H4 (cell line): ENCODE measurements at regions not wholly inside any gene's neighbourhood (a gene's known extent, or its start where the extent isn't known, plus 50 kb on each side); places are given as distances from the start of the nearest gene placed in this dataset.

Experiments used
- DNase-seq: peaks from one replicate; pipeline ENCODE4 v3.0.0-alpha.2; 2015; ENCODE audit warnings: low spot score

- no peak for DNase-seq
These were observed 161.3 kb downstream of the ZNF608 start for GRCh38 chr5:124584991-124585715.

- peak; percentile 86 for DNase-seq
These were observed 162.7 kb downstream of the ZNF608 start for GRCh38 chr5:124583469-124584350.

DNA sequence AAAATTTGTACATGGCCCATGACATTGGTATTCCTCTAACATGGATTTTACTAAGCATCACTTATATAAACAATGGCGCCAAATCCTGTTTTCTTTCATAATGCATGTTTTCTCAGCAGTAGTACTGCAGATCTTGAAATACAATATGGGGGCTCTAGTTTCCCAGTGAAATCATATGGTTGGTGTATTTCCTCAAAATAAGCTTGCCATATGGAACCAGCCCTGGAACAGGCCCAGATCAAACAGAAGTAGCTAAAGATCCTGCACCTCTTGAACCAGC is 163.9 kb downstream of the ZNF608 start:
- DNase-seq, result no peak

GRCh38 chr5:124581738-124582560 is 164.5 kb downstream of the ZNF608 start:
- DNase-seq, result no peak

DNA sequence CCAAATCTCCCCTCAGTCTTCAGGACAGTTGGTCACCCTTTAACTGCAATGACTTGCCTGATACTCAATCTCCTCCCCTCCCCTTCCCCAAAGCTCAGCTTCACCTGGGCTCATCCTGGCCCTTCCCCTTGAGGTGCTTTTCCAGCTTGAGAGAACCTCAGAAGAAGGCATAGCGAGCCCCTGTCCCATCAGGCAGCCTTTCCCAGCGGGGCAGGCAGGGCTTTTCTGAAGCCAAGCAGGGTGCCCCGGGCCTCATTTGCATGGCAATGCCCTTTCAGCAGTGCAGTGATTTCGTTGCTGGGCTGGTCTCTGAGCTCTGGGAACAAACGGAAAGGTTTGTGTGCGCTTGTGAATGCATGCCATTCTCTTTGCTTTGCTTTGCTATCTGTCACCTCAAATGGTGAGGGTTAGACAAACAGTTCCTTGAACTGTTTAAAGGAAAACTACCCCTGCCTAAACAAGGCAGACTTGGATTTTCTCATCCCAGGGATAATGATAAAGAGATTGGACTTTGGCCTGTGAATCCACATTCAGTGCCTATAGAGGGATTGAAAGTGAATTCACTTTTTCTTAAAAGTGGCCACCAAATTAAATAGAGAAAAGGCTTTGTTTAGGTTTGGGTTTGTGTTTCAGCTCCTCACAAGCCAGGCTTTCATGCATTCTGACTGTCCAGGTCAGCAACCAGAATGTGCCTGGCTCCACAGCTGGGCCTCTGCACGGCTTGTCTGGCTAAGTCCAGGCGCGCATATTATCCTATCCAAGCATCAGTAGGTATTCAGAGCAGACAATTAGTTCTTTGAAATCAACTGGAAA is 165.3 kb downstream of the ZNF608 start:
- DNase-seq, result no peak

- DNase-seq, result no peak
These were observed 165.9 kb downstream of the ZNF608 start for GRCh38 chr5:124580512-124580911.

DNA sequence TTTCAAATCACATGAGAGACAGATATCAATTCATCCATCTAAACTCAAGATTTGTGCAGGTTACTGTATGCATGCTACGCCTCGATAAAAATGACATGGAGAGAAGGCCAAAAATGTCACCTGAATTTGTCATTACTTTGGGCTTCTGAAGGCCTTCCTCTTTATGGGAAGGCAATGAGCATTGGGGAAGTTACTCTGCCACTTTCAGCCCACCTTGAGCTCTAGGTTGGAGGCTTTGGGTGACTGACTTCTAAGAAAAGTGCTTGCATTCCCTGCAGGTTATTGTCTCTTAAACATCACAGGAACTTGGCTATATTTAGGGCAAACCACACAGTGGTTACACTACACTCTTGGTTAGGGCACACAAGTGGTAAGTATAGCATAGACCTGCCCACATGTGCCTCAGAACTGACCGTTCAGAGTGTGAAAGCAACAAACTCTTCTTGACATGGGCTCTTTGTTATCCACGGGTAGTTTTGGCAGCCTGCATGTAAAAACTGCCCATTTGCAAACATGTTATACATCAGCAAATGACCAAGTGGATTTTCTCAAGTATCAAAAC is 169.5 kb downstream of the ZNF608 start:
- no peak for DNase-seq

- DNase-seq, result no peak
These were observed 170.7 kb downstream of the ZNF608 start for GRCh38 chr5:124575725-124576124.

DNA sequence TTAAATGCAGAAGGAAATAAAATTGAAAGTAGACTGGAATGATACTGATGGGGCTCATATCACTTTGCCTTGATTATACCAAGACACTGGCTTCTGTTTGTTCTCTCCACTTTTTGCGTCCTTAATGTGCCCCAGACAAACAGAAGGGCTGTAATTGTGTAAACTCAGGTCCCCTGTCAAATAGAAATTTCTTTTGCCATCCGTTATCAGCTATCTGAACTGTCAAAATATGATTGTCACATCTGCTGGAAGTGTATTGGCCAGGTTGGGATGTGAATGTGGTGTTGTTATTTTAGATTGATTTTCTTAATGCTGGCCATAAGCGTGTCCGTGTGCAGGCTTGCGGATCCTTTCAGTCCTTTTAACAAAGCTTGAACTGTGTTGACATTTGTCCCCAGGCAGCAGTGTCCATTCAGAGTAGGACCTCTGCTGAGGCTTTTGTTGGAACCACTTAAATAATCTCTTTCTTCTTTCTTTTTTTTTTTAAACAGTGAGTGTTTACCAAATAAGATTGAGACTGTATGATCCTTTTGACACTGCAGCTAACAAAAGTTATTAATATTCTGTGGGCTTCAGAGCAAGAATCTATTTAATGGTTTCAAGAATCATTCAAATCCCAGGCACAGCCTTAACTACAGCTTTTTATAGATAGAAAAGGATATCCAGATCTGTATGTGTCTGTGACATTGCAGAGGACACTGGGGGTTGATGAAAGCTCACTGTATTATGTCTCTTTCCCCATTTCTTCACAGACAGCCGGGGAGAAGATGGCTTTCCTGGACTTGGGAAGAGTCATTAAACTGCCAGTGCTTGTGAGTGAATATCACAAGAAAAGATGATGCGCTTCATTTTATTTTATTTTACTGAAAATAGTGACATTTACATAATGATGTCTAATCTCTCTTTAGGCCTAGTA is 171.7 kb downstream of the ZNF608 start:
- DNase-seq, result no peak

GRCh38 chr5:124572971-124573370 is 173.5 kb downstream of the ZNF608 start:
- DNase-seq, result no peak

DNA sequence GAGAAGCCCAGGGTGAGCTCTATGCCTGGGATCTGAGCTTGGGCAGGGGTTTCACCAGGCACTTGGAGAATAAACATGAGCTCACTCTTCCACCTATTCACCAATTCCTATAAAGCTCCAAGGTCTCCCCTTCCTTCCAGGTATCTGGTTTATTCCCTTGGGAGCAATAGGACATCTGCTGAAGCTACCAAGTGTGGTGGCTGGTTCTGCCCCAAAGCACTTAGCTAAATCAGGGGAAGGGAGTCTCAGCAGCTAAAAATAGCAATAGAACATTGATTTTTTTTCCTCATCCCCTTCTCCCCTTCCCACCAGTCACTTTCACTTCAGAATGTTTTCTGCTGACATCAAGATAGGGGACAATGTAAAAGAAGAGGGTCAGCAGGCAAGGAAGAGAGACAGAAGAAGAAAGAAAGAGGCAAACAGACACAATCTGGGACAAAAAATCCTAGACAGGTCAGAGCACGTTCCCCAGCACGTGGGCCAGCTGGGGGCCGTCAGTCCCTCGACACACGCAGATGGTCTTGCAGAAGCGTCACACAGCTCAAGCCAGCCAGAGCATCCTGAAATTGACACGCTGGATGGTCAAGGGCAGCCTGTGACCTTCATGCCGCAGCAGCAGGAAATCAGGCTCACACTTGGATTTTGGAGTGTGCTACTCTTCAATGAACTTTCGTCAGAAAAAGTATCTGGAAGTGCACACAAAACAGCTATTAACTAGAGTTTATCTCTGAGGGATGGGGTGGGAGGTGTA is 176.0 kb downstream of the ZNF608 start:
- DNase-seq, result no peak

DNA sequence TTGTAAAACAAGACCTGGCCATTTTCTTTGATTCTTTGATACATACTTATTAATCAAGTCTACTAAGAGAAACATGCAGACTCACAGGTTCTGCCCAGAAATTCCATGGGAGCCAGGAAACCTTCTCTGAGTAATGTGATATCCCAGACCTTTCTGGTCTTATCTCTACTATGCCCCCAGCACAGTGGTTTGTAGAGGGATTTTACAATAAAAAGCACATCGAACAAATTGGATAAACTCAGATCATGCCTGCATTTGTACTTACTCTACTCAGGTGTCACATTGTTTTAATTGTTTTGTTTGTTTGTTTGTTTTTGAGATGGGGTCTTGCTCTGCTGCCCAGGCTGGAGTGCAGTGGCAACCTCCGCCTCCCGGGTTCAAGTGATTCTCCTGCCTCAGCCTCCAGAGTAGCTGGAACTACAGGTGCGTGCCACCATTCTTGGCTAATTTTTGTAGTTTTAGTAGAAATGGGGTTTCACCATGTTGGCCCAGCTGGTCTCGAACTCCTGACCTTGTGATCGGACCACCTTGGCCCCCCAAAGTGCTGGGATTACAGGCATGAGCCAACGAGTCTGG is 179.5 kb downstream of the ZNF608 start:
- DNase-seq, result no peak

DNA sequence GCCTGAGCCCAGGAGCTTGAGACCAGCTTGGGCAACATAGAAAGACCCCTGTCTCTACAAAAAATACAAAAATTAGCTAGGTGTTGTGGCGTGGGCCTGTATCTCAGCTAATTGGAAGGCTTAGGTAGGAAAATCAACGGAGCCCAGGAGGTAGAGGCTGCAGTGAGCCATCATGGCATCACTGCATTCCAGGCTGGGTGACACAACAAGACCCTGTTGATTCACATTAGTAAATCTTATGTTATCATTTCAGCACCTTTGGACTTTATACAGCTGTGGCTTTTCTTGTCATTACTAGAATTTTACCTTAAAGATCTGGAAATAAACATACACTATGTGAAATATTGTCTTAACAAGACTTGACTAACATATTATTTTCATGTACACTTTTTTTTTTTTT is 185.0 kb downstream of the ZNF608 start:
- no peak for DNase-seq

- DNase-seq, result no peak
These were observed 186.1 kb downstream of the ZNF608 start for GRCh38 chr5:124560370-124560769.

DNA sequence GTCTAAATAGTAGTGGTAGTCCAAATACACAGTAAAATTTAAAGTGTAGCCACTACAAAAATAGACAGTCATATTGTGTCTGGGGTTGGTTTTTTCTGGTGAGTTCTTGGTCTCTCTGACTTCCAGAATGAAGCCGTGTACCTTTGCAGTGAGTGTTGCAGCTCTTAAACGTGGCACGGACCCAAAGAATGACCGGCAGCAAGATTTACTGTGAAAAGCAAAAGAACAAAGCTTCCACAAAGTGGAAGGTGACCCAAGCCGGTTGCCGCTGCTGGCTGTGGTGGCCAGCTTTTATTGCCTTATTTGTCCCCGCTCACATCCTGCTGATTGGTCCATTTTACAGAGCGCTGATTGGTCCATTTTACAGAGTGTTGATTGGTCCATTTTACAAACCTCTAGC is 188.7 kb downstream of the ZNF608 start:
- no peak for DNase-seq

- DNase-seq, result no peak
These were observed 191.5 kb downstream of the ZNF608 start for GRCh38 chr5:124554746-124555578.

DNA sequence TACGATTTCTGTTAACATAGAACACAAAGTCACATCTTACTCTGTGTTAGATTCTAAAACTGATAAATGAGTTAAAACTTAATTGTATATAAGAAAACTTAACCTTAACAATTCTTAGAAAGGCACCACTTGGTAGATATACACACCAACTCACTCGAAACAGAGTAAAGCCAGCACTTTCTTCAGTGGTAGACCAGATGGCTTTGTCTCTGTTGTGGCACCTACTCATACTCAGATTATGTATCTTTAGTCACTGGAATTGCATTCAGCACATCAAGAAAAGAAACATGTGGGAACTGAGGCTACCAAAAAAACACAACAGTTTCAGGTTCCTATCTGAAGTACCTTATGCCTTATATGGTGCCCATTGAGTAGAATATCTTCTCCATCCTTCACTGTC is 192.5 kb downstream of the ZNF608 start:
- DNase-seq, result no peak

DNA sequence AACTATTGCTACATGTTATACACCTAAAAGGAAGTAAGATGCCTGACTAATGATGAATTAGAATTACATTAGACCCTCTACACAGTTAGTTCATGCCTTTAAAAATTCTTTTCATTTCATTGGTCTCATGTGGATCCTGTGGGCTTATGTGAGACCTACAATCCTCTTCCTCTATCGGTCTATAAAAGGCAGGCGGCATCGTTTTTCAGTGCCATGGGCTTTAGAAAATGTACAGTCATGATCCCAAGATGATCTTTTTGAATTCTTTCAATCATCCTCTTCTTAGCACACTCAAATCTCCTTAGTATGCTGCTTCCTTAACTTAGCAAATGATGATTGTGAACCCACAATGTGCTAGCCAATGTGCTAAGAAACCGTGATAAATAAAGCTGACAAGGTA is 193.9 kb downstream of the ZNF608 start:
- DNase-seq, result no peak
